SK-N-SH (cell line): ENCODE measurements at regions not wholly inside any gene's neighbourhood (a gene's known extent, or its start where the extent isn't known, plus 50 kb on each side); places are given as distances from the start of the nearest gene placed in this dataset.
A peak's percentile ranks its signal among the peaks of the same experiment; 100 is the strongest.

ENCODE experiments used
- CTCF ChIA-PET: fragments of 300-600, 350-600 bp; formaldehyde crosslinking; extraction: SDS; loops from one replicate; lab custom pipeline; 2021; lab: Yijun Ruan, JAX
- POLR2A ChIA-PET: fragments of 350-600 bp; sonication (Branson Sonifier 250); formaldehyde crosslinking; extraction: SDS; loops from one replicate; lab custom pipeline; 2020; ENCODE audit warnings: antibody characterized with exemption, inconsistent platforms; lab: Yijun Ruan, JAX
- DNase-seq: peaks from one replicate; pipeline ENCODE4 v3.0.0; 2012
- H2AFZ ChIP-seq: fragments of 200-600 bp; sonication (generic); 2 replicates; pipeline ENCODE4 v1.8.1; 2016; ENCODE audit warnings: antibody characterized with exemption, mild to moderate bottlenecking, low read depth
- H3F3A ChIP-seq: fragments of 200-600 bp; sonication (generic); replicated peaks from 2 replicates; pipeline ENCODE3; 2016; ENCODE audit warnings: antibody characterized with exemption, mild to moderate bottlenecking; ENCODE audit not compliant: insufficient read depth
- H3K27ac ChIP-seq, 2 experiments: fragments of 200-500 bp in 1 of 2; fragments of 200-600 bp in 1 of 2; sonication (Bioruptor generic) in 1 of 2; sonication (generic), shearing (Covaris generic) in 1 of 2; 2 replicates each; pipeline versions ENCODE4 v1.5.1 to v1.6.1; 2014 to 2016; ENCODE audit warnings: low read depth in 2 of 2, inconsistent platforms in 1 of 2, low read length in 1 of 2, mild to moderate bottlenecking in 1 of 2, mixed read lengths in 1 of 2
- H3K27me3 ChIP-seq: fragments of 200-600 bp; sonication (generic), shearing (Covaris generic); 2 replicates; pipeline ENCODE4 v1.6.1; 2016; ENCODE audit warnings: mixed run types; ENCODE audit not compliant: insufficient read depth
- H3K36me3 ChIP-seq, 2 experiments: fragments of 200-500 bp in 1 of 2; fragments of 200-600 bp in 1 of 2; sonication (Bioruptor generic) in 1 of 2; sonication (generic) in 1 of 2; replicated peaks in 1 of 2; 2 replicates each; pipeline versions ENCODE3 to v1.5.1; 2014 to 2016; ENCODE audit warnings: low read length in 1 of 2, mild to moderate bottlenecking in 1 of 2; ENCODE audit not compliant: insufficient read depth in 2 of 2, control insufficient read depth in 1 of 2
- H3K4me1 ChIP-seq, 2 experiments: fragments of 200-500 bp in 1 of 2; fragments of 200-600 bp in 1 of 2; sonication (Bioruptor generic) in 1 of 2; sonication (generic), shearing (Covaris generic) in 1 of 2; 2 replicates each; pipeline versions ENCODE4 v1.5.1 to v1.6.1; 2014 to 2016; ENCODE audit warnings: low read depth in 1 of 2, low read length in 1 of 2, mixed run types in 1 of 2; ENCODE audit not compliant: insufficient read depth in 2 of 2, control insufficient read depth in 1 of 2
- H3K4me2 ChIP-seq: fragments of 200-600 bp; sonication (generic), shearing (Covaris generic); 2 replicates; pipeline ENCODE4 v1.6.1; 2017; ENCODE audit warnings: mixed run types
- H3K4me3 ChIP-seq, 2 experiments: fragments of 200-500 bp in 1 of 2; fragments of 200-600 bp in 1 of 2; sonication (Bioruptor generic) in 1 of 2; sonication (generic), shearing (Covaris generic) in 1 of 2; 2 replicates each; pipeline versions ENCODE4 v1.5.1 to v1.8.1; 2014 to 2016; ENCODE audit warnings: low read depth in 2 of 2, inconsistent platforms in 1 of 2, low read length in 1 of 2, mild to moderate bottlenecking in 1 of 2, mixed read lengths in 1 of 2, moderate library complexity in 1 of 2
- H3K79me2 ChIP-seq: fragments of 200-600 bp; sonication (generic); 2 replicates; pipeline ENCODE4 v1.8.1; 2017; ENCODE audit warnings: mild to moderate bottlenecking; ENCODE audit not compliant: insufficient read depth
- H3K9ac ChIP-seq: fragments of 200-600 bp; sonication (generic); 2 replicates; pipeline ENCODE4 v1.6.1; 2017; ENCODE audit warnings: mixed run types
- H3K9me2 ChIP-seq: fragments of 200-600 bp; sonication (generic); 2 replicates; pipeline ENCODE4 v1.6.1; 2017; ENCODE audit warnings: mixed run types
- H3K9me3 ChIP-seq: fragments of 200-600 bp; sonication (generic); 2 replicates; pipeline ENCODE4 v1.6.1; 2017; ENCODE audit warnings: mixed run types, mild to moderate bottlenecking, moderate library complexity
- H4K20me1 ChIP-seq: fragments of 200-600 bp; sonication (generic); 2 replicates; pipeline ENCODE4 v1.6.1; 2017; ENCODE audit warnings: mild to moderate bottlenecking, mixed run types; ENCODE audit not compliant: insufficient read depth
- CHD2 ChIP-seq: fragments of 150-350 bp; IDR thresholded peaks from 2 replicates; pipeline ENCODE4 v1.6.1; 2018; ENCODE audit warnings: low read length; ENCODE audit not compliant: partially characterized antibody
- ELF1 ChIP-seq: IDR thresholded peaks from 2 replicates; pipeline ENCODE4 v1.4.0; 2012
- EP300 ChIP-seq, 2 experiments: IDR thresholded peaks; 2 replicates each; pipeline versions ENCODE4 v1.4.0 to v1.6.1; 2012; ENCODE audit warnings: borderline replicate concordance in 1 of 2, low read depth in 1 of 2, low read length in 1 of 2
- FOSL2 ChIP-seq: IDR thresholded peaks from 2 replicates; pipeline ENCODE4 v1.4.0; 2012; ENCODE audit warnings: low read depth, mild to moderate bottlenecking, moderate library complexity, borderline replicate concordance
- FOXJ3 ChIP-seq: sonication (generic); formaldehyde crosslinking; IDR thresholded peaks from 2 replicates; pipeline ENCODE4 v1.5.1; 2020; ENCODE audit warnings: mild to moderate bottlenecking, missing genetic modification reagents
- FOXM1 ChIP-seq: IDR thresholded peaks from 2 replicates; pipeline ENCODE4 v1.4.0; 2012; ENCODE audit warnings: low read depth, mild to moderate bottlenecking
- GABPA ChIP-seq: IDR thresholded peaks from 2 replicates; pipeline ENCODE4 v1.4.0; 2012; ENCODE audit warnings: low read depth, mild to moderate bottlenecking
- GATA2 ChIP-seq: sonication (generic); formaldehyde crosslinking; IDR thresholded peaks from 2 replicates; pipeline ENCODE4 v1.5.0; 2020; ENCODE audit warnings: mild to moderate bottlenecking, missing genetic modification reagents
- MEF2A ChIP-seq: IDR thresholded peaks from 2 replicates; pipeline ENCODE4 v1.4.0; 2012; ENCODE audit warnings: low read depth, borderline replicate concordance
- MXI1 ChIP-seq: IDR thresholded peaks from 2 replicates; pipeline ENCODE4 v1.6.1; 2012; ENCODE audit warnings: mild to moderate bottlenecking, low read depth, low read length, improper control_type of control experiment
- NFIC ChIP-seq: IDR thresholded peaks from 2 replicates; pipeline ENCODE4 v1.4.0; 2012; ENCODE audit warnings: borderline replicate concordance
- PBX3 ChIP-seq: IDR thresholded peaks from 2 replicates; pipeline ENCODE4; 2012
- POLR2AphosphoS5 ChIP-seq: IDR thresholded peaks from 2 replicates; pipeline ENCODE4 v1.6.1; 2012; ENCODE audit warnings: low read depth, low read length
- RAD21 ChIP-seq: IDR thresholded peaks from 2 replicates; pipeline ENCODE4 v1.6.1; 2012; ENCODE audit warnings: mild to moderate bottlenecking, low read length
- RCOR1 ChIP-seq: fragments of 150-350 bp; IDR thresholded peaks from 2 replicates; pipeline ENCODE4 v1.6.1; 2017; ENCODE audit warnings: antibody characterized with exemption, low read length
- RFX5 ChIP-seq: IDR thresholded peaks from 2 replicates; pipeline ENCODE4 v1.6.1; 2012; ENCODE audit warnings: mild to moderate bottlenecking, improper control_type of control experiment, low read length
- RXRA ChIP-seq: IDR thresholded peaks from 2 replicates; pipeline ENCODE4 v1.4.0; 2012; ENCODE audit warnings: low read depth, mild to moderate bottlenecking, borderline replicate concordance
- SIN3A ChIP-seq: IDR thresholded peaks from 2 replicates; pipeline ENCODE4 v1.6.1; 2012; ENCODE audit warnings: low read depth, mild to moderate bottlenecking, low read length, moderate library complexity, borderline replicate concordance
- SMC3 ChIP-seq: IDR thresholded peaks from 2 replicates; pipeline ENCODE4 v1.6.1; 2012; ENCODE audit warnings: low read depth, low read length, improper control_type of control experiment
- TCF12 ChIP-seq: IDR thresholded peaks from 2 replicates; pipeline ENCODE4 v1.4.0; 2012
- TEAD4 ChIP-seq: IDR thresholded peaks from 2 replicates; pipeline ENCODE4 v1.4.0; 2012; ENCODE audit warnings: mild to moderate bottlenecking, borderline replicate concordance; ENCODE audit not compliant: insufficient read depth
- USF2 ChIP-seq: fragments of 150-350 bp; IDR thresholded peaks from 2 replicates; pipeline ENCODE4 v1.6.1; 2017; ENCODE audit warnings: antibody characterized with exemption, low read length, low read depth, borderline replicate concordance
- WGBS: methylation state at CpG from one replicate; pipeline ENCODE4 v1.1.6; 2017; ENCODE audit warnings: low lambda C conversion rate; 5-methylcytosine and 5-hydroxymethylcytosine counted together
- TF ChIP-seq, protein P1 (sequence below): IDR thresholded peaks from 2 replicates; pipeline ENCODE4 v1.6.1; 2012; ENCODE audit warnings: mild to moderate bottlenecking, low read depth, low read length, moderate library complexity

DNA sequence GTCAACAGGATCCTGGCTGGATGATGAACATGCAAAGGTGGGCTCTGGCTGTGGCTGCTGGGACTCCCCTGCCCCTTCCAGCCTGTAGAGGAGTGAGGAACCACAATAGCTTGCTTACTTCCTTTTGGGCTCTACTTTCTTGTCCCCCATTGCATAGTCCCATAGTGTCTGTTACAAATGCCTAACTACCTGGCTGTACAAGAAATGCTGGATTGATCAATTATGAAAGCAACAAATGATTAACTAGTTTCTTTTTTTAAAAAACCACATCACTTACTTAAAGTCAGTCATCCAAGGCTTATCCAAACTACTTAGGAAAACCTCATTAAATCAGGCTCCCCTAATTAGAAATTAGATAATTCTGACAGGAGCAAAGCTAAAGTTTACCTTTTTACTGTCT is 514.1 kb upstream of the PKN2 start:
- H2AFZ ChIP-seq = no peak overlapping the region
- H4K20me1 ChIP-seq = no peaks in the 10 kb centered on the region
- H3K27ac ChIP-seq = no peak overlapping the region
- no peaks in the 10 kb centered on the region for H3K36me3 ChIP-seq
- ChIA-PET CTCF (interaction anchor here (1.1 to 3.4 kb wide), 2 partner anchors 10 to 54 kb away, joined by 4 to 20 read pairs; no protein-coding TSS in a partner anchor), POLR2A (no interaction called here)
- no peaks in the 10 kb centered on the region for H3F3A ChIP-seq
- TF ChIP-seq RCOR1 = no peak
- TF ChIP-seq EP300 (IDR thresholded peaks at IDR 0.05; ENCODE audit: borderline replicate concordance in 1 of 2, low read depth in 1 of 2, low read length in 1 of 2) = no peak
- TF ChIP-seq FOXJ3 (CRISPR knock-in tag) = no peak
- no peak for TF ChIP-seq FOXM1
- no peak for TF ChIP-seq USF2
- TF ChIP-seq FOSL2 = no peak
- no peaks in the 10 kb centered on the region for H3K79me2 ChIP-seq
- no peaks in the 10 kb centered on the region for H3K9me2 ChIP-seq
- H3K9ac ChIP-seq = no peak overlapping the region
- H3K4me1 ChIP-seq = no peaks in the 10 kb centered on the region
- no peaks in the 10 kb centered on the region for H3K9me3 ChIP-seq
- H3K4me2 ChIP-seq = no peak overlapping the region
- no peak overlapping the region for H3K4me3 ChIP-seq
- no peak for DNase-seq
- H3K27me3 ChIP-seq = no peaks in the 10 kb centered on the region; the same call in 1 of the 2 replicates

DNA sequence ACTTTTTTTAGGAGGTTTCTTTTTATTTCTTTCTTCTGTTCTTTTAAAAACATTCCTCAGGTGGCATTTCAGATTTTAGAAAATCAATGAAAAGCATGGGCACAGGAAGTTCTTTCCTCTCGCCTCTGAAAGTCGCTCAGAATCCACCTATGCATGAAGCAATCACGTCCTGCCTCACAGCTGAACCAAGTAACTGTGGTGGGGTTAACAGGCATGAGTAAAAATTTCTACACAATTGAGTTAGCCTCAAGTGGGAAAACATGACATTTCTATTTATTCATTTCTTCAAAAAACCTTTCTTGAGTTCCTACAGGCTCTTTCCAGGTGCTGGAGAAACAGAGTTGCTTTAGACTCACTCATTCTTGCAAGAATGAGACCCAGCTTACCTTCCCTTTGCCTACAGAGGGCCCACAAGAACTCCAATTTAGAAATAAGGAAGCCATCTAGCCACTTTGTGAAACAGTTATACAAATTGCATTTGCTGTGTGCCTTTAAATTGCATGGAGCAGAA is 508.9 kb upstream of the PKN2 start:
- H3K9ac ChIP-seq = no peak overlapping the region
- CTCF ChIA-PET = no interaction called here
- WGBS = 48% methylated on average over 3 of the region's 3 CpGs

More for the DNA sequence above, 508.9 kb upstream of the PKN2 start:
- peak overlapping the region in 1 of 2 experiments; percentile 39; a peak in 1 of 4 replicates for H3K27ac ChIP-seq
- no peaks in the 10 kb centered on the region for H3K9me3 ChIP-seq
- H3K36me3 ChIP-seq = no peaks in the 10 kb centered on the region
- no peak overlapping the region for H2AFZ ChIP-seq
- POLR2A ChIA-PET = no interaction called here
- TF ChIP-seq USF2 (no peak), SMC3 (no peak), GATA2 (no peak), CHD2 (no peak), SIN3A (no peak), RCOR1 (no peak), GABPA (no peak), POLR2AphosphoS5 (no peak), PBX3 (no peak), TCF12 (no peak), MEF2A (no peak), NFIC (no peak), RAD21 (no peak), RFX5 (no peak), RXRA (no peak), TEAD4 (no peak), ELF1 (no peak), FOSL2 (no peak), MXI1 (no peak)
- TF ChIP-seq, protein P1, sequence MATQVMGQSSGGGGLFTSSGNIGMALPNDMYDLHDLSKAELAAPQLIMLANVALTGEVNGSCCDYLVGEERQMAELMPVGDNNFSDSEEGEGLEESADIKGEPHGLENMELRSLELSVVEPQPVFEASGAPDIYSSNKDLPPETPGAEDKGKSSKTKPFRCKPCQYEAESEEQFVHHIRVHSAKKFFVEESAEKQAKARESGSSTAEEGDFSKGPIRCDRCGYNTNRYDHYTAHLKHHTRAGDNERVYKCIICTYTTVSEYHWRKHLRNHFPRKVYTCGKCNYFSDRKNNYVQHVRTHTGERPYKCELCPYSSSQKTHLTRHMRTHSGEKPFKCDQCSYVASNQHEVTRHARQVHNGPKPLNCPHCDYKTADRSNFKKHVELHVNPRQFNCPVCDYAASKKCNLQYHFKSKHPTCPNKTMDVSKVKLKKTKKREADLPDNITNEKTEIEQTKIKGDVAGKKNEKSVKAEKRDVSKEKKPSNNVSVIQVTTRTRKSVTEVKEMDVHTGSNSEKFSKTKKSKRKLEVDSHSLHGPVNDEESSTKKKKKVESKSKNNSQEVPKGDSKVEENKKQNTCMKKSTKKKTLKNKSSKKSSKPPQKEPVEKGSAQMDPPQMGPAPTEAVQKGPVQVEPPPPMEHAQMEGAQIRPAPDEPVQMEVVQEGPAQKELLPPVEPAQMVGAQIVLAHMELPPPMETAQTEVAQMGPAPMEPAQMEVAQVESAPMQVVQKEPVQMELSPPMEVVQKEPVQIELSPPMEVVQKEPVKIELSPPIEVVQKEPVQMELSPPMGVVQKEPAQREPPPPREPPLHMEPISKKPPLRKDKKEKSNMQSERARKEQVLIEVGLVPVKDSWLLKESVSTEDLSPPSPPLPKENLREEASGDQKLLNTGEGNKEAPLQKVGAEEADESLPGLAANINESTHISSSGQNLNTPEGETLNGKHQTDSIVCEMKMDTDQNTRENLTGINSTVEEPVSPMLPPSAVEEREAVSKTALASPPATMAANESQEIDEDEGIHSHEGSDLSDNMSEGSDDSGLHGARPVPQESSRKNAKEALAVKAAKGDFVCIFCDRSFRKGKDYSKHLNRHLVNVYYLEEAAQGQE = no peak
- no peak overlapping the region for H3K4me2 ChIP-seq
- H3F3A ChIP-seq = no peaks in the 10 kb centered on the region
- H3K79me2 ChIP-seq = no peaks in the 10 kb centered on the region
- H3K9me2 ChIP-seq = no peaks in the 10 kb centered on the region
- no peaks in the 10 kb centered on the region for H4K20me1 ChIP-seq
- no peaks in the 10 kb centered on the region for H3K27me3 ChIP-seq
- H3K4me1 ChIP-seq = no peaks in the 10 kb centered on the region; a peak in 2 of 4 replicates
- no peak for DNase-seq
- no peak overlapping the region for H3K4me3 ChIP-seq
